BJ (cell line): ENCODE measurements at regions not wholly inside any gene's neighbourhood (a gene's known extent, or its start where the extent isn't known, plus 50 kb on each side); places are given as distances from the start of the nearest gene placed in this dataset.

ENCODE experiments used
- CTCF ChIA-PET: fragments of 350-600 bp; formaldehyde crosslinking; extraction: SDS; loops from one replicate; lab custom pipeline; 2021; ENCODE audit warnings: antibody characterized with exemption, inconsistent platforms; lab: Yijun Ruan, JAX
- POLR2A ChIA-PET: fragments of 300-600 bp; sonication (Branson Sonifier 250); formaldehyde crosslinking; extraction: SDS; loops from one replicate; lab custom pipeline; 2021; ENCODE audit warnings: antibody characterized with exemption; lab: Charles Lee
- DNase-seq: peaks from one replicate; pipeline ENCODE4 v3.0.0-alpha.2; 2011; ENCODE audit warnings: low read depth
- H3K27me3 ChIP-seq: 2 replicates; pipeline ENCODE4 v1.6.0; 2011; ENCODE audit warnings: low read length; ENCODE audit not compliant: control insufficient read depth, insufficient read depth
- H3K36me3 ChIP-seq: 2 replicates; pipeline ENCODE4 v1.5.1; 2011; ENCODE audit warnings: low read length; ENCODE audit not compliant: control insufficient read depth, insufficient read depth
- H3K4me3 ChIP-seq: 2 replicates; pipeline ENCODE4 v1.5.1; 2011; ENCODE audit warnings: low read depth, mild to moderate bottlenecking, control low read depth, low read length
- CTCF ChIP-seq: IDR thresholded peaks from 2 replicates; pipeline ENCODE4 v1.5.1; 2011; ENCODE audit warnings: low read depth, mild to moderate bottlenecking, control low read depth, inconsistent platforms, low read length, moderate library complexity; ENCODE audit not compliant: insufficient read depth

DNA sequence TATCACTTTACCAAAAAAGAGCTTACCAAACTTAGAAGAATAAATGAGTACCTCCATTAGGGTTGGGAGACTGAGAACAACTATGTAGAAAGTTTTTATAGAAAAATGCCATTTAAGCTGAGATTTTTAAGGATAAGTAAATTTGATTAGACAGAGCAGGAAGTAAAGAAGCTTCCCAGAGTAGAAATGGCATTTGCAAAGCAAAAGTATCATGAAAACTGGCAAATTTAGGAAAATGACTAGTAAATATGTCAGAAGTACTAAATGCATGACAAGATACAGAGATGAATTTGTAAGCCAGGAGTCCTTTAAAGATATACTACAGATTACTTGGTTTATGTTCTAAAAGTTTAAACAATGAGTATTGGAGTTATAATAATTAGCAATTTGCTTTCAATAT is 2581.8 kb downstream of the PCDH9 start:
- no peak for TF ChIP-seq CTCF
- CTCF ChIA-PET, result no interaction called here

DNA sequence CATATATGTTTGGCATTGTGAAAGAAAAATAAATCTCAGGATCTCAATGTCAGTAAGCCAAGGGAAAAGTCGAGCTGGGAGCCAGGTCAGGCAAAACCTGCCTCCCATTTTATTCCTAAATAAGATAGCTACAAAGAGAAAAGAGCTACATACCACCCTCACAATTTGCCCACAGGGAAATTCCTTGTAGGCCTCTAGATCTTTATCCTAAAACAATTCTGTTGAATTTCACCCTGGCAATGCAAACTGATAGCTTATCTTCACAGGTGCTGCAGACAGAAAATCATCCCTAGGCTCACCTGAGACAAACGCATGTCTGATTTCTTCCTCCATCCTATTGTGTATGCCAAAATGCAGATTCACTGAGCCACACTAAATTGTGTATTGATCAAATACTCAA is 2587.1 kb downstream of the PCDH9 start:
- Histone ChIP-seq H3K27me3 (no peaks in the 10 kb centered on the region), H3K36me3 (no peaks in the 10 kb centered on the region), H3K4me3 (no peak overlapping the region)
- DNase-seq, result no peak
- ChIA-PET POLR2A (no interaction called here), CTCF (interaction anchor here (0.6 kb wide), 1 partner anchor 90 kb away, joined by 3 read pairs; no protein-coding TSS in a partner anchor)
- no peak for TF ChIP-seq CTCF

More for the DNA sequence above, 2581.8 kb downstream of the PCDH9 start:
- Histone ChIP-seq H3K27me3 (no peaks in the 10 kb centered on the region), H3K36me3 (no peaks in the 10 kb centered on the region), H3K4me3 (no peak overlapping the region)
- POLR2A ChIA-PET, result no interaction called here
- no peak for DNase-seq

- H3K4me3 ChIP-seq, result no peak overlapping the region
- ChIA-PET CTCF (no interaction called here), POLR2A (no interaction called here)
- H3K36me3 ChIP-seq, result no peaks in the 10 kb centered on the region
- TF ChIP-seq CTCF, result no peak
- no peak for DNase-seq
- H3K27me3 ChIP-seq, result no peaks in the 10 kb centered on the region
Observed at GRCh38 chr13:64640002-64640401, 2590.1 kb downstream of the PCDH9 start.

DNA sequence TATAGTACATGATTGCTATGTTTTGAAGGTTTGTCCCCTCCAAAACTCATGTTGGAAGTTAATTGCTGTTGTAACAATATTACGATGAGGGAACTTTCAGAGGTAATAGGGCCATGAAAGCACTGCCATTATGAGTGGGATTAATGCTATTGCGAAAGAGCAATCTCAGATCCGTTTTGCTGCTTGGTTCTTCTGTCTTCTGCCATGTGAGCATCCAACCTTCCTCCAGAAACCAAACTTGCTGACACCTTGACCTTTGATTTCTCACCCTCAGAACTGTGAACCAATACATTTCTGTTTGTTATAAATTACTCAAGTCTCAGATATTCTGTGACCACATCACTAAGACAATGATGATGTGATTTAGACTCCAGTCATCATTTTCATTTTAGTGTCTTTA is 2590.9 kb downstream of the PCDH9 start:
- TF ChIP-seq CTCF, result no peak
- H3K4me3 ChIP-seq, result no peak overlapping the region
- no peaks in the 10 kb centered on the region for H3K36me3 ChIP-seq
- ChIA-PET POLR2A (no interaction called here), CTCF (interaction anchor here (0.6 kb wide), 1 partner anchor 385 kb away, joined by 5 read pairs; no protein-coding TSS in a partner anchor)
- H3K27me3 ChIP-seq, result no peaks in the 10 kb centered on the region
- DNase-seq, result no peak

DNA sequence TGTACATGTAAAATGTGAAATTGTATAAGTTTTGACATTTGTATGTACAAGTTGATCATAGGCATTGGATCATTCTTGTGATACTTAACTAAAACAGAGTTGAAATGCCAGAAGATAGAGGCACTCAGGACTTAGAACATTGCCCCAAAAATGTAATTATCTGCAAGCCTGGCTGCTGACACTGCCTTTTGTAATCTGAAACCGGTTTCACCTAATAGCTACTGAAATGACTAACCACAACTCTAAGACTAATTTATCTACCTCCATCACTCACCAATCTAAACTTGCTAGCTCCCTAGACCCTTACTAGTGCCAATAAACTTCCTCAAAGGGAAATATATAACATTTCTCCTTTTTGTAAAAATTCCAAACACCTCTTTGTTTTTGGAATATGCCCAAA is 2596.2 kb downstream of the PCDH9 start:
- ChIA-PET POLR2A (no interaction called here), CTCF (interaction anchor here (0.5 to 0.7 kb wide), 2 partner anchors 20 to 118 kb away, joined by 3 read pairs; no protein-coding TSS in a partner anchor)
- H3K27me3 ChIP-seq, result no peaks in the 10 kb centered on the region
- TF ChIP-seq CTCF, result no peak
- DNase-seq, result no peak
- no peaks in the 10 kb centered on the region for H3K36me3 ChIP-seq
- no peak overlapping the region for H3K4me3 ChIP-seq
